ENCODE measurements at regions not wholly inside any gene's neighbourhood (a gene's known extent, or its start where the extent isn't known, plus 50 kb on each side); places are given as distances from the start of the nearest gene placed in this dataset.
A peak's percentile ranks its signal among the peaks of the same experiment; 100 is the strongest.

DNA sequence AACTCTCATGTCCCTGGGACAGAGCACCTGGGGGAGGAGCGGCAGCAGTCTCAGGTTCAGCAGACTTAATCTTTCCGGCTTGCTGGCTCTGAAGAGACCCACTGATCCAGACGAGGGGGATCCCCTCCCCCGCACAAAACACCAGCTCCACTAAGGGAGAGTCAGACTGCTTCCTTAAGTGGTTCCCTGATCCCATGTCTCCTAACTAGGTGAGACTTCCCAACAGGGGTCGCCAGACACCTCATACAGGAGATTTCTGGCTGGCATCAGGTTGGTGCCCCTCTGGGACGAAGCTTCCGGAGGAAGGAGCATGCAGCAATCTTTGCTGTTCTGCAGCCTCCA, 157.2 kb upstream of the TMEM45B start:
- DNase-seq (ENCODE audit: low read depth) = no peak
- H3K4me3 ChIP-seq (ENCODE audit: low read depth, low read length) = no peak overlapping the region
- TF ChIP-seq CTCF (IDR thresholded peaks at IDR 0.05; ENCODE audit: control insufficient read depth, extremely low read depth, insufficient read depth) = no peak

- DNase-seq (ENCODE audit: low read depth) = no peak
- H3K4me3 ChIP-seq (ENCODE audit: low read depth, low read length) = peak overlapping the region; percentile 10
- TF ChIP-seq CTCF (IDR thresholded peaks at IDR 0.05; ENCODE audit: control insufficient read depth, extremely low read depth, insufficient read depth) = no peak
Observed at GRCh38 chr11:129680907-129681306, 134.7 kb upstream of the TMEM45B start.

DNA sequence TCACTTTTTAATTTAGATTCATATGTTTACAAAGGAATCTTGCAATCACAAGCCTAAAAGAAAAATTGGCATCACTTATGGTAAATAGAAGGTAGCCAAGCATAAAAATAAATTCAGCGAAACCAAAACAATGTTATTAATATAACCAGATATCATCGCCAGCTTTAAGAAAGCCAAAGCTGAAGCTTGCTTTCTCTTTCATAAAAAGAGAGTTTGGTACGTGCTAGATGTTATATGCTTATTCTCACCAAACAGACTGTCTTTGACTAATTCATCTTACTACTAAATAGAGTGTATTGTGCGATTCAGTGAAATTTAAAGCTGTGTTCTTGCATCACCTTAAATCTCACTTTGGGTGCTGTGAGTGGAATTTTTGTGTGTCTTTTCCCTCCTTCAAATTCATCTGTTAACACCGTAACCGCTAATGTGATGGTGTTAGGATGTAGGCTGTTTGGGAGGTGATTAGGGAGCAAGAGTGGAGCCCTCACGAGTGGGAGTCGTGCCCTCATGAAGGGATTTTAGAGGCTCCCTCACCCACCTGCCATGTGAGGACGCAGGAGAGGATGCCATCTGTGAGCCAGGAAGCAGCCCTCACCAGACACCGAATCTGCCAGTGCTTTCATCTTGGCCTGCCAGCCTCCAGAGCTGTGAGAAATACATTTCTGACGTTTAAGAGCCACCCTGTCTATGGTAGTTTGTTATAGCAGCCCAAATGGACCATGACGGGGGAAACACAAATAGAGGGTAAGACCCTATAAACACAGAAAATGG, 134.1 kb upstream of the TMEM45B start:
- no peak for TF ChIP-seq CTCF (IDR thresholded peaks at IDR 0.05; ENCODE audit: control insufficient read depth, extremely low read depth, insufficient read depth)
- no peak for DNase-seq (ENCODE audit: low read depth)
- H3K4me3 ChIP-seq (ENCODE audit: low read depth, low read length) = peak overlapping the region; percentile 10

DNA sequence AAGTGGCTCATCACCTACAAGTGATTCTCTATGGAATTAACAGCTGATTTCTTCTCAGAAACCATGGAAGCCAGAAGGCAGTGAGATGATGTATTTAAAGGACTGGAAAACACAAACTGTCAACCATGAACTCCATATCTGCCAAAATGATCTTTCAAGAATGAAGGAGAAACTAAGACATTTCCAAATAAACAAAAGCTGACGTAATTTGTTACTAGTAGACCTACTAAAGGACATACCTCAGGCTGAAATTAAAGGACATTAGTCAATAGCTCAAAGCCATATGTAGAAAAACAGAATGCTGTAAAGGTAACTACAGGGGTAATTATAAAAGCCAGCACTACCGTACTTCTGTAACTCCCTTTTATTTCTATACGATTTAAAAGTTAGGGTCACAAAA, 129.4 kb upstream of the TMEM45B start:
- no peak for TF ChIP-seq CTCF (IDR thresholded peaks at IDR 0.05; ENCODE audit: control insufficient read depth, extremely low read depth, insufficient read depth)
- no peak for DNase-seq (ENCODE audit: low read depth)
- no peak overlapping the region for H3K4me3 ChIP-seq (ENCODE audit: low read depth, low read length)

DNA sequence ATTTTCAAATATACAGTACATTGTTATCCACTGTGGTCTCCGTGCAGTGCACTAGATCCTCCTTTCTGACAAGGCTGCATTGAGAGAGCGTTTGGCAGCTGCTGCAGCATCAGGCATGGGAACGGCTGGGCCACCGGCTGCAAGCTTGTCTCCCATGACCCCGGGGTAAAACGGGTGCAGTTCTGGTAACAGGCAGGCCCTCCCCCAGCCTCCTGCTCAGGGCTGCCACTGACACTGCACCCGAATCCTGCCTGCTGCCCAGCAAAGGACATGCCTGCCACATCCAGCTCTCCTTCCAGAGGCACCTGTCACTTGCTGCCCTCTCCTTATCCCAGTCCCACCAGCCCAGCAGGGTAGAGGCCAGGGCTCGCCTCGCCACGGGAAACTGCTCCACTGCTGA, 124.5 kb upstream of the TMEM45B start:
- no peak for TF ChIP-seq CTCF (IDR thresholded peaks at IDR 0.05; ENCODE audit: control insufficient read depth, extremely low read depth, insufficient read depth)
- no peak overlapping the region for H3K4me3 ChIP-seq (ENCODE audit: low read depth, low read length)
- DNase-seq (ENCODE audit: low read depth) = no peak

DNA sequence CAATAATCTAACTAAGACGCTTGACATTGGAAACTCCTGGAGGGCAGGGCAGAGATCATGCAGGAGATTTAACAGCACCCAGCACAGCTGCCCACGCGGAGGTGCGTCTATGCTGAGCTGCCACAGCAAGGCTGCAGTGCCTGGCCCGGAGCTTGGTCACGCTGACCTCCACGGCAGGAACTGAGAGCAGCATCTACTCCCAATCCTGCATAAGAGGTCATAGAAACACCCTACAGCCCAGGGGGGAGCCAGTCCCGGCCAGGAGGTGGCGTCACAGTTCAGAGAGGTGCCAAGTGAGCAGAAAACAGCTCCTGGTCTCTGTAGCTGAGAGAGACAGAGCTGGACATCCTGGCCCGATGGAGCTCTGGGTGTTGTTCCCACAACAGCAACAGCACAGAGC, 121.1 kb upstream of the TMEM45B start:
- DNase-seq (ENCODE audit: low read depth) = no peak
- H3K4me3 ChIP-seq (ENCODE audit: low read depth, low read length) = no peak overlapping the region
- TF ChIP-seq CTCF (IDR thresholded peaks at IDR 0.05; ENCODE audit: control insufficient read depth, extremely low read depth, insufficient read depth) = 0 out of 2 replicates have a peak, but pooled peaks have one; percentile 19

DNA sequence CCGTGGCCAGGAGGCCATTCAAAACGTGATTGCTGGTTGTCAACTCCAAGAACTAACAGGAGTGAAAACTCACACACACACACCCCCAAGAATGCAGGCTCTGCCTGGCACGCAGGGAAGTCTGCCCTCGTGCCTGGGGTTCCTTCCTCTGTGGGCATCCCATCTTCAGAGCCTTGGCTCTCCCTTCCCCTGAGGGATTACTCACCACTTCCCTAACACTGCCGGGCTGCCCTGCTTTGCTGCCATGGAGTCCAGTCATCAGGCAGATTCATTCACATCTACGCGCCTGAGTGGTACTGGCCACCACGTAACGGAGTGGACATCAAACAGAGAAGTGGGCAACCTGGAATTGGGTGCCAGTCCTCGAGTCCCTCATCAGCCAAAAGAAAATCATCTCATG, 120.7 kb upstream of the TMEM45B start:
- no peak overlapping the region for H3K4me3 ChIP-seq (ENCODE audit: low read depth, low read length)

More for the DNA sequence above, 120.7 kb upstream of the TMEM45B start:
- no peak for DNase-seq (ENCODE audit: low read depth)
- no peak for TF ChIP-seq CTCF (IDR thresholded peaks at IDR 0.05; ENCODE audit: control insufficient read depth, extremely low read depth, insufficient read depth)
